GM13977 (cell line): ENCODE measurements at regions not wholly inside any gene's neighbourhood (a gene's known extent, or its start where the extent isn't known, plus 50 kb on each side); places are given as distances from the start of the nearest gene placed in this dataset.
"Not testable (repeated sequence)": the region's sequence is repeated elsewhere in the genome, so short reads cannot be mapped to it uniquely, and the experiment has no call there.

Experiments used
- DNase-seq: peaks from one replicate; pipeline ENCODE4 v3.0.0; 2012; ENCODE audit warnings: low spot score
- CTCF ChIP-seq: IDR thresholded peaks from 2 replicates; pipeline ENCODE4 v1.5.1; 2012; ENCODE audit warnings: mild to moderate bottlenecking, control low read depth; ENCODE audit not compliant: insufficient read depth; ENCODE audit errors: extremely low read depth, missing control alignments
- in situ Hi-C: fragments of 300-500 bp; cut with MboI; formaldehyde crosslinking; loops from one replicate; pipeline ENCODE4 v1.12.0; 2022; ENCODE audit warnings: low sequenced_read_pairs, low pct_unique_long_range_greater_than_20kb, mixed read lengths, inconsistent platforms; ENCODE audit not compliant: unreplicated experiment

GRCh38 chr3:112699436-112699978, 58.6 kb upstream of the CCDC80 start:
- DNase-seq, result no peak
- no peak for TF ChIP-seq CTCF
- in situ Hi-C loops, result no loop called here

- in situ Hi-C loops, result not testable (repeated sequence)
Measured at GRCh38 chr3:112698442-112698841, 57.5 kb upstream of the CCDC80 start.

GRCh38 chr3:112696244-112696643, 55.3 kb upstream of the CCDC80 start:
- DNase-seq, in situ Hi-C loops: not testable (repeated sequence)

More at GRCh38 chr3:112698442-112698841, 57.5 kb upstream of the CCDC80 start:
- not testable (repeated sequence) for DNase-seq

GRCh38 chr3:112695377-112696108, 54.6 kb upstream of the CCDC80 start:
- DNase-seq, in situ Hi-C loops: not testable (repeated sequence)

- in situ Hi-C loops, DNase-seq: not testable (repeated sequence)
Measured at GRCh38 chr3:112694906-112695305, 54.0 kb upstream of the CCDC80 start.

- no peak for TF ChIP-seq CTCF
- in situ Hi-C loops, result no loop called here
- no peak for DNase-seq
Measured at GRCh38 chr3:112693186-112693585, 52.2 kb upstream of the CCDC80 start.
